Astrocyte of the spinal cord (primary cell): ENCODE measurements at regions not wholly inside any gene's neighbourhood (a gene's known extent, or its start where the extent isn't known, plus 50 kb on each side); places are given as distances from the start of the nearest gene placed in this dataset.

Experiments
- DNase-seq: peaks from one replicate; pipeline ENCODE4 v3.0.0; 2011; ENCODE audit warnings: low read depth, low spot score
- H3K4me3 ChIP-seq: 2 replicates; pipeline ENCODE4 v1.5.1; 2011; ENCODE audit warnings: low read depth, mild to moderate bottlenecking, low read length, moderate library complexity
- in situ Hi-C: cut with HindIII; loops from 2 replicates; pipeline ENCODE4 v1.10.0; 2017; ENCODE audit warnings: low sequenced_read_pairs
- TF ChIP-seq, protein P1 (sequence below): IDR thresholded peaks from 2 replicates; pipeline ENCODE4 v1.5.1; 2012; ENCODE audit warnings: low read depth, mild to moderate bottlenecking, low read length, inconsistent platforms

DNA sequence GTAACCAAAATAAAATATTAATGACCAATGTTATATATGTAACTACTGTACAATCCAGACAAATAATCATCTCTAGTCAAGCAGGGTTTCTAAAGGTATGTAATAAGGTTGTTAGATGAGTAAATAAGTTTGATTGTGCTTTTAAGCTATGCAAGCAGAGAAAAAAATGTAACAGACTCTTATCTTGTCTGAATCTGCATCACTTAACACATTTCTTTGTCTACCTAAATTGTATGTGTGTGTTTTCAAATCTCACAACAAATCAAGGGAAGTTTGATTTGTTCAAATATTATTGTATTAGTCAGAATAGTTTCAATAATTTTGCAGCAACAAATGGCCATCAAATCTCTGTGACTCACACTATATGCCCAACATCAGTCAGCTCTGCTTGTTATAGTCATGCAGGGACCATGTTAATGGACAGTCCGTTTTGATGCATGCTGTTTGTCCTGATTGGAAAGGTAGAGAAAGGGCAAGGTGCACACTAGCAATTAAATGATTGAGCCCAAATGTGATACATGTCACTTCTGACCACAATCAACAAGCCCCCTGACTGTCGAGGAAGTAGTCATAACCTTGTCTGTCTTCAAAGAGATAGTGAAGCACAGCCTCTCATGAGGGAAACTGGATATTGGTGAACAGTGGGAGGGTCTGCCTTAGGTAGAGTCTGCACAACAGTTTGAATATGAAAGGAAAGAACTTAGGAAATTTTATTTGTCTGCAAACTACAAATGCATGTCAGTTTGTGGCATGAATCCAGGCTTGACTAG is 349.4 kb upstream of the SATB1 start:
- in situ Hi-C loops = no loop called here
- DNase-seq = no peak
- TF ChIP-seq, protein P1, sequence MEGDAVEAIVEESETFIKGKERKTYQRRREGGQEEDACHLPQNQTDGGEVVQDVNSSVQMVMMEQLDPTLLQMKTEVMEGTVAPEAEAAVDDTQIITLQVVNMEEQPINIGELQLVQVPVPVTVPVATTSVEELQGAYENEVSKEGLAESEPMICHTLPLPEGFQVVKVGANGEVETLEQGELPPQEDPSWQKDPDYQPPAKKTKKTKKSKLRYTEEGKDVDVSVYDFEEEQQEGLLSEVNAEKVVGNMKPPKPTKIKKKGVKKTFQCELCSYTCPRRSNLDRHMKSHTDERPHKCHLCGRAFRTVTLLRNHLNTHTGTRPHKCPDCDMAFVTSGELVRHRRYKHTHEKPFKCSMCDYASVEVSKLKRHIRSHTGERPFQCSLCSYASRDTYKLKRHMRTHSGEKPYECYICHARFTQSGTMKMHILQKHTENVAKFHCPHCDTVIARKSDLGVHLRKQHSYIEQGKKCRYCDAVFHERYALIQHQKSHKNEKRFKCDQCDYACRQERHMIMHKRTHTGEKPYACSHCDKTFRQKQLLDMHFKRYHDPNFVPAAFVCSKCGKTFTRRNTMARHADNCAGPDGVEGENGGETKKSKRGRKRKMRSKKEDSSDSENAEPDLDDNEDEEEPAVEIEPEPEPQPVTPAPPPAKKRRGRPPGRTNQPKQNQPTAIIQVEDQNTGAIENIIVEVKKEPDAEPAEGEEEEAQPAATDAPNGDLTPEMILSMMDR = no peak
- H3K4me3 ChIP-seq = no peak overlapping the region

DNA sequence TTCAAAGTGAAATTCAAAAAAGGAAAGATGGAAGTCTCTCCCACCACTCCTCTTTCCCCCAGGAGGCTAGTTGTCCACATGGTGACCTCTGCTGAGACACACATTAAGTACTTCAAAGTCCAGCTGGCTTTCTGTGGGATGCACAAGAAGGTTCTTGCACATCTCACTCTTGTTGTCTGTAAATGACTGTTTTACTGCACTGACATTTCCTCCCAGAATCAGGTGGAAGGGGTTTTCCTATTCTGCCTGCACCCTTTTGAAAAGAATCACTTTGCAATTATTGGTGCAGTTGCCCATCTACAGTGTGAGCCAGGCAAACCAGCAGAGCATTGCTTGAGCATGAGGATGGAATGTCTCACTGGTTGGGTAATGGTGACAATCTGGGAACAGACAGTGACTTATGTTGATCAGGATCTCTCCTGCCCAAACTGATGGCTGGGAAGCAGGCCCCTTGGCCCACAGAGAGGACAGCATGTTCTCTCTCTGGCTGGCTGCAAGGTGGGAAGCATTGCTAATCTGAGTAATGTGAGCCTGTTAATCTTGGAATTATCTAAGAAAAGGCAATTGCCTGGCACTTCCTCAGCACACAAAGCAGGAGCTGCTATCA is 347.7 kb upstream of the SATB1 start:
- H3K4me3 ChIP-seq = no peak overlapping the region
- DNase-seq = no peak
- in situ Hi-C loops = no loop called here
- TF ChIP-seq, protein P1 = no peak

DNA sequence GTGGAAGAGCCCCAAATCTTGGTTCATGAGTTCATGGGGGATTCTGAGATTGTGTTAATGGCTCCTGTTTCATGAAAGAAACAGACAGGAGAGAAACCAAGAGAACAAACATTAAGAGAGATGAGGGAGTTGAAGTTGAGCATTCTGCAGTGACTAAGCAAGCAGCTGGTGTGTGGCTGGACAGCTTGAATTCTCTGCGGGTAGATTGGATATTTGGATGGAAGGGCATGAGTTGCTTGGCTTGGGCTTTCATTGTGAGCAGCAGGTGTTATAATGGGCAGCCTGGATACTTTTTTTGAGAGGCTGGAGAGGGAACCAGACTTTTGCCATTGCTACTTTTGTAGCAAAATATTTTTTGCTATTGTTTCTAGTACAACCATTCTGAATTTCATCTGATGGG is 346.8 kb upstream of the SATB1 start:
- H3K4me3 ChIP-seq = no peak overlapping the region
- TF ChIP-seq, protein P1 = no peak
- in situ Hi-C loops = no loop called here
- no peak for DNase-seq

- in situ Hi-C loops = no loop called here
These were observed 345.7 kb upstream of the SATB1 start for GRCh38 chr3:18770800-18771199.

GRCh38 chr3:18767756-18768303 is 342.7 kb upstream of the SATB1 start:
- in situ Hi-C loops = no loop called here
- DNase-seq = no peak
- H3K4me3 ChIP-seq = no peak overlapping the region
- TF ChIP-seq, protein P1 = no peak

More at GRCh38 chr3:18770800-18771199, 345.7 kb upstream of the SATB1 start:
- DNase-seq = no peak
- no peak overlapping the region for H3K4me3 ChIP-seq
- TF ChIP-seq, protein P1 = no peak

DNA sequence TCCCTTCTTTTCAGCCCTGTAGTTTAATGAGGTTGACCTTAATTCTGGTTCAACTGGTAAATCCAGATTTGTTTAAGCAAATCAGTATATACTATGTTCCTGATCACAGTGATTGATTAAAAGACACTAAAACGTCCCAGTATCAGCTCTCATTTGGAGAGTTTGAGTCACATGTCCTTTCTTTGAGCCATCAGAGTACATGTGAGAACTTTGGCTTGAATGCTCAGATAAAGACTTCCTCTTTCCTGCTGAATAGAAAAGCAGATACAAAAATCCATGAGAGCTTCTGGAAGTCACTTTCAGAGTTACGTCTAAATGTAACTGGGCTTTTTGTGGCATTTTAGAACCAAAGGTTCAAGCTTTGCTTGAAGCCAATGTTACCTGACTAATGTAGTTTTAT is 341.8 kb upstream of the SATB1 start:
- no peak overlapping the region for H3K4me3 ChIP-seq
- TF ChIP-seq, protein P1 = no peak
- in situ Hi-C loops = no loop called here

More for the DNA sequence above, 341.8 kb upstream of the SATB1 start:
- no peak for DNase-seq
